ENCODE measurements at regions not wholly inside any gene's neighbourhood (a gene's known extent, or its start where the extent isn't known, plus 50 kb on each side); places are given as distances from the start of the nearest gene placed in this dataset.

DNA sequence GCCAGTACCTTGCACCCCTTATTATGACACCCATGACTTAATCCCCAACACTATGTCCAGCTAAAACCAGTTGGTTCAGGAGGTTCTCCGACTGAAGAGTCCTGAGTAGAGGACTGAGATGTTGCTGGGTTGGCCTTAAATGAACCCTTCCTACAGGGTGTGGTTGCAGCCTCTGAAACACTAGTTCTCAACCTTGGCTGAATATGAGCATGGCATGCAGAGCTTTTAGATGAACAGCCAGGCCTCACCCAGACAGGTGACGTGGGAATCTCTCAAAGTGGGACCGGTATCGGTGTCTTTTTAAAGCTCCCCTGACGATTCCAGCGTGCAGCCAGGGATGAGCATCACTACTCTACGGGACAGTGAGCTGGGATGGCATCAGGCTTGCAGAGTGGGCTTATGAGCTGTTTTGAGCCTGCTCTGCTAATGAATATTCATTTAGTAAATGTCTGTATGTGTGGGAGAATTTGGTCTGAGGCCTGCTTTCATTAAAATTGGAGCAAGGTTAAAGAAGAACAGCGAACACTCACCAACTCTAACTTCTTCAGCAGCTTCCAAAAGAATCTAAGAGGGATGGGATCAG is 79.7 kb upstream of the PRICKLE2 start:
- Histone ChIP-seq H3K36me3 (ENCODE audit: control insufficient read depth, insufficient read depth, low read length) (no peaks in the 10 kb centered on the region), H3K4me1 (ENCODE audit: control insufficient read depth, insufficient read depth, low read length) (no peaks in the 10 kb centered on the region), H3K27me3 (ENCODE audit: control insufficient read depth, insufficient read depth, low read length) (peaks cover 2% of the 10 kb centered on the region), H3K27ac (ENCODE audit: low read length) (no peak overlapping the region), H3K9me3 (ENCODE audit: control insufficient read depth, low read depth, low read length) (no peaks in the 10 kb centered on the region), H3K4me3 (ENCODE audit: low read length) (no peak overlapping the region)
- no peak for DNase-seq
- WGBS (ENCODE audit: insufficient coverage, low lambda C conversion rate): no CpG with 5 or more reads among the region's 8 CpGs

DNA sequence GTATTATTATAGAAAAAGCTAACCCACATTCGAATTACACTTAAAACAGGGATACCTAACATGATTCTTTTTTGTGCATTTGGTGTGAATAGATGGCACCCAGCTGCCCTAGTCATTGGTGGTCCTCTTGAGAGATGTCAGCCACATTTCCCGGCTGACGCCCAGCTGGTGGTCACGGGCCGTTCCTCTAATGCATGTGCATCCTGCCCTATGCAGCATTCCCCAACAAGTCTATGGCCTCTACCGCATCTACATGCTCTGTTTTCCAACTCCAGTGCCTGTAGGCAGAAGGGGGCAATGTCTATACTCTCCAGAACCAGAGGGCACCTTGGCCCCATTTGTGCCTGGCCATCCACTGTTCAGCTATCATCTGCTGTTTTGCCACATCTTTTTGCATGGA is 78.6 kb upstream of the PRICKLE2 start:
- WGBS (ENCODE audit: insufficient coverage, low lambda C conversion rate): no CpG with 5 or more reads among the region's 6 CpGs
- Histone ChIP-seq H3K4me3 (ENCODE audit: low read length) (no peak overlapping the region), H3K27me3 (ENCODE audit: control insufficient read depth, insufficient read depth, low read length) (peaks cover 2% of the 10 kb centered on the region)

GRCh38 chr3:64303401-64303800 is 78.1 kb upstream of the PRICKLE2 start:
- Histone ChIP-seq H3K9me3 (ENCODE audit: control insufficient read depth, low read depth, low read length) (no peaks in the 10 kb centered on the region), H3K27me3 (ENCODE audit: control insufficient read depth, insufficient read depth, low read length) (peaks cover 2% of the 10 kb centered on the region), H3K27ac (ENCODE audit: low read length) (no peak overlapping the region), H3K4me3 (ENCODE audit: low read length) (no peak overlapping the region), H3K36me3 (ENCODE audit: control insufficient read depth, insufficient read depth, low read length) (no peaks in the 10 kb centered on the region), H3K4me1 (ENCODE audit: control insufficient read depth, insufficient read depth, low read length) (no peaks in the 10 kb centered on the region)
- WGBS (ENCODE audit: insufficient coverage, low lambda C conversion rate): no CpG with 5 or more reads among the region's 6 CpGs
- DNase-seq: no peak

More for the DNA sequence above, 78.6 kb upstream of the PRICKLE2 start:
- Histone ChIP-seq H3K27ac (ENCODE audit: low read length) (no peak overlapping the region), H3K9me3 (ENCODE audit: control insufficient read depth, low read depth, low read length) (no peaks in the 10 kb centered on the region), H3K4me1 (ENCODE audit: control insufficient read depth, insufficient read depth, low read length) (no peaks in the 10 kb centered on the region), H3K36me3 (ENCODE audit: control insufficient read depth, insufficient read depth, low read length) (no peaks in the 10 kb centered on the region)
- DNase-seq: no peak

DNA sequence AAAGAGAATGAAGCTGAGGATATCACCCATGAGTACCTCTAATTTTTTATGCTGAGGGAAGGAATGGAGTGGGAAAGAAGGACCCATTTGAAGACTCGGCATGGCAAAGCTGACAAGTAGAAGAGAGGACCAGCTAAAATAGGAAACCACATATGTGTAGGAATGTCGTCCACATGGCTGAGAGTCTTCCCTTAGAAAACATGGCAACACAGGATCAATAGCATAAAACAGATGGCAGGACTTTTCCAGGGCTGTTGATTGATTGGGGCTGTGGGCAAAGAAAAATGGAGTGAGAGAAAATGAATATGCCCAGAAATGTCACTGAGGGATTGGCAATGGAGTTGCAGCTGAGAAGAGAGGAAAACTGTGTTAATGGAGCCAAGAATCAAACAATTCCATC is 76.2 kb upstream of the PRICKLE2 start:
- H3K9me3 ChIP-seq (ENCODE audit: control insufficient read depth, low read depth, low read length): peaks cover 6% of the 10 kb centered on the region
- H3K4me3 ChIP-seq (ENCODE audit: low read length): no peak overlapping the region
- peaks cover 2% of the 10 kb centered on the region for H3K27me3 ChIP-seq (ENCODE audit: control insufficient read depth, insufficient read depth, low read length)
- no peak for DNase-seq
- H3K4me1 ChIP-seq (ENCODE audit: control insufficient read depth, insufficient read depth, low read length): no peaks in the 10 kb centered on the region
- 100% methylated on average over 1 of the region's 2 CpGs for WGBS (ENCODE audit: insufficient coverage, low lambda C conversion rate)
- no peaks in the 10 kb centered on the region for H3K36me3 ChIP-seq (ENCODE audit: control insufficient read depth, insufficient read depth, low read length)
- H3K27ac ChIP-seq (ENCODE audit: low read length): no peak overlapping the region

- no peaks in the 10 kb centered on the region for H3K4me1 ChIP-seq (ENCODE audit: control insufficient read depth, insufficient read depth, low read length)
- no CpG with 5 or more reads among the region's 1 CpG for WGBS (ENCODE audit: insufficient coverage, low lambda C conversion rate)
Measured at GRCh38 chr3:64300790-64301423, 75.6 kb upstream of the PRICKLE2 start.

DNA sequence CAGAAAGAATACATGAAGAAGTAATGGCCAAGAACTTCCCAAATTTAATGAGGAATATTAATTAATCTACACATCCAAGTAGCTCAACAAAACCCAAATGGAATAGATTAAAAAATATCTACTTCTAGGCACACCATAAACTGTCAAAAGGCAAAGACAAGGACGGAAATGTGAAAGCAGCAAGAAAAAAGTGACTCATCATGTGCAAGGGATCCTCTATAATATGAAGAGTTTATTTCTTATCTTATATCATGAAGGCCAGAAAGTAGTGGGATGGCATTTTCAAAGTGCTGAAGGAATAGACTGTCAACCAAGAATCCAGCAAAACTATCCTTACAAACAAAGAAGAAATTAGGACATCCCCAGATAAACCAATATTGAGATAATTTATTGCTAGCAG is 73.9 kb upstream of the PRICKLE2 start:
- 100% methylated on average over 1 of the region's 1 CpG for WGBS (ENCODE audit: insufficient coverage, low lambda C conversion rate)
- H3K27me3 ChIP-seq (ENCODE audit: control insufficient read depth, insufficient read depth, low read length): peaks cover 2% of the 10 kb centered on the region
- H3K4me1 ChIP-seq (ENCODE audit: control insufficient read depth, insufficient read depth, low read length): no peaks in the 10 kb centered on the region

More at GRCh38 chr3:64300790-64301423, 75.6 kb upstream of the PRICKLE2 start:
- no peaks in the 10 kb centered on the region for H3K36me3 ChIP-seq (ENCODE audit: control insufficient read depth, insufficient read depth, low read length)
- H3K9me3 ChIP-seq (ENCODE audit: control insufficient read depth, low read depth, low read length): peaks cover 6% of the 10 kb centered on the region
- H3K27ac ChIP-seq (ENCODE audit: low read length): no peak overlapping the region
- H3K27me3 ChIP-seq (ENCODE audit: control insufficient read depth, insufficient read depth, low read length): peaks cover 2% of the 10 kb centered on the region
- no peak overlapping the region for H3K4me3 ChIP-seq (ENCODE audit: low read length)
- no peak for DNase-seq

GRCh38 chr3:64297563-64297962 is 72.3 kb upstream of the PRICKLE2 start:
- Histone ChIP-seq H3K27me3 (ENCODE audit: control insufficient read depth, insufficient read depth, low read length) (peaks cover 2% of the 10 kb centered on the region), H3K9me3 (ENCODE audit: control insufficient read depth, low read depth, low read length) (peaks cover 6% of the 10 kb centered on the region), H3K4me3 (ENCODE audit: low read length) (no peak overlapping the region), H3K36me3 (ENCODE audit: control insufficient read depth, insufficient read depth, low read length) (no peaks in the 10 kb centered on the region), H3K27ac (ENCODE audit: low read length) (no peak overlapping the region), H3K4me1 (ENCODE audit: control insufficient read depth, insufficient read depth, low read length) (no peaks in the 10 kb centered on the region)
- DNase-seq: no peak
- no CpG with 5 or more reads among the region's 1 CpG for WGBS (ENCODE audit: insufficient coverage, low lambda C conversion rate)

More for the DNA sequence above, 73.9 kb upstream of the PRICKLE2 start:
- no peak overlapping the region for H3K27ac ChIP-seq (ENCODE audit: low read length)
- DNase-seq: no peak
- H3K36me3 ChIP-seq (ENCODE audit: control insufficient read depth, insufficient read depth, low read length): no peaks in the 10 kb centered on the region
- peaks cover 6% of the 10 kb centered on the region for H3K9me3 ChIP-seq (ENCODE audit: control insufficient read depth, low read depth, low read length)
- H3K4me3 ChIP-seq (ENCODE audit: low read length): no peak overlapping the region

- WGBS (ENCODE audit: insufficient coverage, low lambda C conversion rate): no CpG with 5 or more reads among the region's 5 CpGs
- Histone ChIP-seq H3K27me3 (ENCODE audit: control insufficient read depth, insufficient read depth, low read length) (no peaks in the 10 kb centered on the region), H3K36me3 (ENCODE audit: control insufficient read depth, insufficient read depth, low read length) (no peaks in the 10 kb centered on the region), H3K4me1 (ENCODE audit: control insufficient read depth, insufficient read depth, low read length) (no peaks in the 10 kb centered on the region), H3K27ac (ENCODE audit: low read length) (no peak overlapping the region), H3K9me3 (ENCODE audit: control insufficient read depth, low read depth, low read length) (peaks cover 6% of the 10 kb centered on the region), H3K4me3 (ENCODE audit: low read length) (no peak overlapping the region)
- DNase-seq: no peak
Measured at GRCh38 chr3:64295594-64295993, 70.3 kb upstream of the PRICKLE2 start.

GRCh38 chr3:64294771-64295170 is 69.5 kb upstream of the PRICKLE2 start:
- no CpG with 5 or more reads among the region's 2 CpGs for WGBS (ENCODE audit: insufficient coverage, low lambda C conversion rate)
- DNase-seq: no peak
- Histone ChIP-seq H3K27me3 (ENCODE audit: control insufficient read depth, insufficient read depth, low read length) (no peaks in the 10 kb centered on the region), H3K4me1 (ENCODE audit: control insufficient read depth, insufficient read depth, low read length) (no peaks in the 10 kb centered on the region), H3K9me3 (ENCODE audit: control insufficient read depth, low read depth, low read length) (peaks cover 6% of the 10 kb centered on the region), H3K4me3 (ENCODE audit: low read length) (no peak overlapping the region), H3K36me3 (ENCODE audit: control insufficient read depth, insufficient read depth, low read length) (no peaks in the 10 kb centered on the region), H3K27ac (ENCODE audit: low read length) (no peak overlapping the region)

DNA sequence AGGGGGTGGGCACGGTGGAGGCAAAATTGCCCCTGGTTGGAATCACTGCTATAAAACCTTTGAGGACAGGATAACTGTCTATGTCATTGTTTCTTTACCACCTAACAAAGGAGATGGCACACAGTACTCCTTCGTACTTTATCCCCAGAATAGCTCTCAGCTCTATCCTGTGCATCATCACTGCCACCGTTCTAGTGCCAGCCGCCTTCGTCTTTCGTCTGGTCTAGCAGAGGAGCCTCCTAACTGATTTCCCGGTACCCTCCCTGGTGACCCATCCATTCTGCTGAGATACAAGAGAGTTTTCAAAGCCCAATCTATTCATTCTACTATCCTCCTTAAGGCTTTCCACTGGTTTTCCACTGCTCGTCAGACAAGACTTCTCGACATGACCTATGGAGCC is 67.9 kb upstream of the PRICKLE2 start:
- H3K27me3 ChIP-seq (ENCODE audit: control insufficient read depth, insufficient read depth, low read length): no peaks in the 10 kb centered on the region
- H3K27ac ChIP-seq (ENCODE audit: low read length): no peak overlapping the region
- H3K9me3 ChIP-seq (ENCODE audit: control insufficient read depth, low read depth, low read length): peaks cover 6% of the 10 kb centered on the region
- no peaks in the 10 kb centered on the region for H3K4me1 ChIP-seq (ENCODE audit: control insufficient read depth, insufficient read depth, low read length)
- no peak for DNase-seq
- H3K36me3 ChIP-seq (ENCODE audit: control insufficient read depth, insufficient read depth, low read length): no peaks in the 10 kb centered on the region
- no peak overlapping the region for H3K4me3 ChIP-seq (ENCODE audit: low read length)
- 100% methylated on average over 4 of the region's 9 CpGs for WGBS (ENCODE audit: insufficient coverage, low lambda C conversion rate)

GRCh38 chr3:64291956-64292355 is 66.7 kb upstream of the PRICKLE2 start:
- H3K9me3 ChIP-seq (ENCODE audit: control insufficient read depth, low read depth, low read length): no peaks in the 10 kb centered on the region
- H3K4me1 ChIP-seq (ENCODE audit: control insufficient read depth, insufficient read depth, low read length): no peaks in the 10 kb centered on the region
- no peak overlapping the region for H3K4me3 ChIP-seq (ENCODE audit: low read length)
- no peak for DNase-seq
- no peak overlapping the region for H3K27ac ChIP-seq (ENCODE audit: low read length)
- H3K36me3 ChIP-seq (ENCODE audit: control insufficient read depth, insufficient read depth, low read length): no peaks in the 10 kb centered on the region
- WGBS (ENCODE audit: insufficient coverage, low lambda C conversion rate): 100% methylated on average over 1 of the region's 4 CpGs
- H3K27me3 ChIP-seq (ENCODE audit: control insufficient read depth, insufficient read depth, low read length): no peaks in the 10 kb centered on the region

Data from large intestine (tissue), 3 donors.